ENCODE measurements at regions not wholly inside any gene's neighbourhood (a gene's known extent, or its start where the extent isn't known, plus 50 kb on each side); places are given as distances from the start of the nearest gene placed in this dataset.
A peak's percentile ranks its signal among the peaks of the same experiment; 100 is the strongest.

- DNase-seq = no peak
- Histone ChIP-seq H3K4me1 (ENCODE audit: control insufficient read depth, insufficient read depth, low read length) (no peaks in the 10 kb centered on the region), H3K27me3 (ENCODE audit: control insufficient read depth, insufficient read depth, low read length) (no peaks in the 10 kb centered on the region), H3K9me3 (ENCODE audit: control insufficient read depth, low read depth, low read length) (no peaks in the 10 kb centered on the region), H3K4me3 (ENCODE audit: low read length) (no peak overlapping the region), H3K36me3 (ENCODE audit: control insufficient read depth, insufficient read depth, low read length) (no peaks in the 10 kb centered on the region), H3K27ac (ENCODE audit: low read length) (no peak overlapping the region)
- WGBS (ENCODE audit: insufficient coverage, low lambda C conversion rate) = no CpG with 5 or more reads among the region's 6 CpGs
Observed at GRCh38 chrX:40197071-40197470, 99.3 kb upstream of the BCOR start.

DNA sequence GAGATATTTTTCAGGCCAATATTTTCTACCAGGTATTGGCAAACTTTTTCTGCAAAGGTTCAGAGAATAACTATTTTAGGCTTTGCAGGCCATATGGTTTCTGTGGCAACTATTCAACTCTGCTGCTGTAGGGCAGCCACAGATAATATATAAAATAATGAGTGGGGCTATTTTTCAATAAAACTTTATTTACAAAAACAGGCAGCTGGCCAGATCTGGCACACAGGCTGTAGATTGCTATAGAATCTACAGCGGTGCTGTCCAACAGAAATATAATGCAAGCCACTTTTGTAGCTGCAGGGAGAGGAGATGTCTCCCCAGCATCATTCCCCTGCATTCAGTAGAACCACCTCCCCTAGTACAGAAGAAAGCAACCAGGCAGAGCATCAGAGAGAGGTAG lies 97.6 kb upstream of the BCOR start:
- Histone ChIP-seq H3K4me1 (ENCODE audit: control insufficient read depth, insufficient read depth, low read length) (no peaks in the 10 kb centered on the region), H3K27me3 (ENCODE audit: control insufficient read depth, insufficient read depth, low read length) (no peaks in the 10 kb centered on the region), H3K27ac (ENCODE audit: low read length) (no peak overlapping the region), H3K4me3 (ENCODE audit: low read length) (no peak overlapping the region), H3K36me3 (ENCODE audit: control insufficient read depth, insufficient read depth, low read length) (no peaks in the 10 kb centered on the region), H3K9me3 (ENCODE audit: control insufficient read depth, low read depth, low read length) (no peaks in the 10 kb centered on the region)
- WGBS (ENCODE audit: insufficient coverage, low lambda C conversion rate) = no CpG with 5 or more reads among the region's 1 CpG
- no peak for DNase-seq

DNA sequence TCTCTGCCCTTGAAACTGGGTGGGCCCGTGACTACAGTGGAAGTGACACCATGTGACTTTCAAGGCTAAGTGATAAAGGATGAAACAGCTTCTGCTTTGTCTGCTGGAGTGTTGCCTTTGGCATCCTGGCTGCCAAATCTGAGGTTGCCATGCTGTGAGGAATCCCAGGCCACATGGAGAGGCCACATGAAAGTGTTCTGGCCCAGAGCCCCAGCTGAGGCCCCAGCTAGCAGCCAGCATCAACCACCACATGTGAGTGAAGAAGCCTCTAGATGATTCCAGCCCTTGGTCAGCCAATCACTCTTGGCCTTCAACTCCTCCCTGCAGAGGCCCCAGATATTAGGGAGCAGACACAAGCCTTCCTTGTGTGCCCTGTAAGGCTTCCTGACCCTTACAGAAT lies 94.4 kb upstream of the BCOR start:
- H3K36me3 ChIP-seq (ENCODE audit: control insufficient read depth, insufficient read depth, low read length) = no peaks in the 10 kb centered on the region
- H3K9me3 ChIP-seq (ENCODE audit: control insufficient read depth, low read depth, low read length) = no peaks in the 10 kb centered on the region
- no CpG with 5 or more reads among the region's 1 CpG for WGBS (ENCODE audit: insufficient coverage, low lambda C conversion rate)
- no peak for DNase-seq
- H3K27me3 ChIP-seq (ENCODE audit: control insufficient read depth, insufficient read depth, low read length) = no peaks in the 10 kb centered on the region
- H3K4me3 ChIP-seq (ENCODE audit: low read length) = no peak overlapping the region
- H3K27ac ChIP-seq (ENCODE audit: low read length) = no peak overlapping the region
- no peaks in the 10 kb centered on the region for H3K4me1 ChIP-seq (ENCODE audit: control insufficient read depth, insufficient read depth, low read length)

- Histone ChIP-seq H3K27me3 (ENCODE audit: control insufficient read depth, insufficient read depth, low read length) (no peaks in the 10 kb centered on the region), H3K4me1 (ENCODE audit: control insufficient read depth, insufficient read depth, low read length) (no peaks in the 10 kb centered on the region), H3K27ac (ENCODE audit: low read length) (no peak overlapping the region), H3K36me3 (ENCODE audit: control insufficient read depth, insufficient read depth, low read length) (no peaks in the 10 kb centered on the region), H3K4me3 (ENCODE audit: low read length) (no peak overlapping the region), H3K9me3 (ENCODE audit: control insufficient read depth, low read depth, low read length) (peaks cover 5% of the 10 kb centered on the region)
- no CpG with 5 or more reads among the region's 4 CpGs for WGBS (ENCODE audit: insufficient coverage, low lambda C conversion rate)
- no peak for DNase-seq
Observed at GRCh38 chrX:40189637-40190036, 91.9 kb upstream of the BCOR start.

DNA sequence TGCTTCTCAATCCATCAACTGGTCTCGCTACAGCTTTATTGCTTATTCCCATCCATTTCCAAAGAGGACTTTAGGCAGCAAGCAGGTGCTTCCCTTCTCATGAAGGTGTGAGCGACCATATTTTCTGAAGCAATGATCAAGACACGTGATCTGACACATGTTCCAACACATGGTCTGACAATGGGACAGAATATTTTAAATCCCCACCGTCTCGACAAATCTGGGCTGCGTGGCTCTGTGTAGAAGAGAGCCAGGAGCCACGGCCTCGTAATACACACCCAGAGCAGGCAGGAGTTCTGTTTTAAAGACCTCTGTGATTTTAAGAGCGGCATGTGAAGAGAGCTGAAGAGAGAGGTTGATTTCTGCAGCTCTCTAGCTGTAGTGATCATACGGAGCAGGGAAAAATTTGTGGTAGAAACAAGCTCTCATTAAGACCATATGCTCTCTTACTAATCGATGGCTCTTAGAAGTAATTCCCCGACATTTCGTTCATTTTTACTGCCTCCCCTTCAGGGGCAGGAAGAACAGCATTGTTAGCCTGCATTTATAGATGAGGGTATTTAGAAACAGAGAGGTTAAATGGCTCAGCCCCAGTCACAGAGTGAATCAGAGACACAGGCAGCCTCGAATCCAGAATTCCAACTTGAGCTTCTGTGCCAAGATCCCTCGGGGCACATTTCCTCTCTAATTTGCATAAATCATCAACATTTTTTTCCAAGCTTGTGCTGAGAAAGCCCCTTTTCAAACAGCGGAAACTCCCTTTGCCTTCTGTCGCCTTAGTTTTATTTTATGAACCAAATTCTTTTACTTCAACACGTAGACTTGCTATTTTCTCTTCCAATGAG lies 91.0 kb upstream of the BCOR start:
- Histone ChIP-seq H3K4me3 (ENCODE audit: low read length) (no peak overlapping the region), H3K27ac (ENCODE audit: low read length) (no peak overlapping the region), H3K4me1 (ENCODE audit: control insufficient read depth, insufficient read depth, low read length) (no peaks in the 10 kb centered on the region), H3K27me3 (ENCODE audit: control insufficient read depth, insufficient read depth, low read length) (no peaks in the 10 kb centered on the region), H3K36me3 (ENCODE audit: control insufficient read depth, insufficient read depth, low read length) (no peaks in the 10 kb centered on the region), H3K9me3 (ENCODE audit: control insufficient read depth, low read depth, low read length) (peaks cover 5% of the 10 kb centered on the region)
- WGBS (ENCODE audit: insufficient coverage, low lambda C conversion rate) = no CpG with 5 or more reads among the region's 18 CpGs
- no peak for DNase-seq

- no peak overlapping the region for H3K27ac ChIP-seq (ENCODE audit: low read length)
- no peak for DNase-seq
- H3K4me3 ChIP-seq (ENCODE audit: low read length) = no peak overlapping the region
- no peaks in the 10 kb centered on the region for H3K27me3 ChIP-seq (ENCODE audit: control insufficient read depth, insufficient read depth, low read length)
- H3K9me3 ChIP-seq (ENCODE audit: control insufficient read depth, low read depth, low read length) = peaks cover 5% of the 10 kb centered on the region
- H3K36me3 ChIP-seq (ENCODE audit: control insufficient read depth, insufficient read depth, low read length) = no peaks in the 10 kb centered on the region
- 100% methylated on average over 1 of the region's 4 CpGs for WGBS (ENCODE audit: insufficient coverage, low lambda C conversion rate)
- H3K4me1 ChIP-seq (ENCODE audit: control insufficient read depth, insufficient read depth, low read length) = no peaks in the 10 kb centered on the region
Observed at GRCh38 chrX:40184968-40185367, 87.2 kb upstream of the BCOR start.

DNA sequence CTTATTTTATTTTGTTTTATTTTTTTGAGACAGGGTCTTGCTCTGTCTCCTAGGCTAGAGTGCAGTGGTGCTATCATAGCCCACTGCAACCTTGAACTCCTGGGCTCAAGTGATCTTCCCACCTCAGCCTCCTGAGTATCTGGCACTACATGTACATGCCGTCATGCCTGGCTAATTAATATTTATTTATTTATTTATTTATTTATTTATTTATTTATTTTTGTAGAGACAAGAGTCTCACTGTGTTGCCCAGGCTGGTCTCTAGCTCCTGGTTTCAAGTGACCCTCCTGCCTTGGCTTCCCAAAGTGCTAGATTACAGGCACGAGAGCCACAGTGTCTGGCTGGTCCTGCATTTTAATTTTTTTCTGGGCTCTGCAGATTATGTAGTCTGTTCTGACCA lies 84.9 kb upstream of the BCOR start:
- no peaks in the 10 kb centered on the region for H3K36me3 ChIP-seq (ENCODE audit: control insufficient read depth, insufficient read depth, low read length)
- peaks cover 5% of the 10 kb centered on the region for H3K9me3 ChIP-seq (ENCODE audit: control insufficient read depth, low read depth, low read length)
- H3K4me1 ChIP-seq (ENCODE audit: control insufficient read depth, insufficient read depth, low read length) = peaks cover 3% of the 10 kb centered on the region
- no peak overlapping the region for H3K27ac ChIP-seq (ENCODE audit: low read length)
- H3K27me3 ChIP-seq (ENCODE audit: control insufficient read depth, insufficient read depth, low read length) = no peaks in the 10 kb centered on the region
- no peak for DNase-seq
- H3K4me3 ChIP-seq (ENCODE audit: low read length) = no peak overlapping the region
- no CpG with 5 or more reads among the region's 2 CpGs for WGBS (ENCODE audit: insufficient coverage, low lambda C conversion rate)

- no CpG with 5 or more reads among the region's 7 CpGs for WGBS (ENCODE audit: insufficient coverage, low lambda C conversion rate)
Observed at GRCh38 chrX:40182095-40182494, 84.3 kb upstream of the BCOR start.

DNA sequence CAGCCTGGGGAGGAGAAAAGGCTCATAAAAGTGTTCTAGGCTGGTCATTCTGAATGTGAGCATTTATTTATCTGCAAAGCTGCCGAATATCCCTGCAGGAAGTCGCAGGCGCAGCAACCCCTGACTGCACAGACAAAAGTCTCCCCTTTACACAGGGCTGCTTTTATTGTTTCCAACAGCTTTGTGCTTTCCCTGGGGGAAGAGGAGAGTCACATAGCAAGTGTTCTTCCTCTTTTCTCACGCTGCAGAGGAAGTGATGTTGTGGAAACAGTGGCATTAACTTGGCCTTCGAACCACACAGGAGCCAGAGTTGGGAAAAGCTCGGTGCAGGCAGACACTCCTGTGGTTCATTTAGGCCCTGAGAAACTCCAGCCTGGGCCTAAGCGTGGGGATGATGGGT lies 81.5 kb upstream of the BCOR start:
- Histone ChIP-seq H3K4me1 (ENCODE audit: control insufficient read depth, insufficient read depth, low read length) (peaks cover 14% of the 10 kb centered on the region), H3K27me3 (ENCODE audit: control insufficient read depth, insufficient read depth, low read length) (no peaks in the 10 kb centered on the region), H3K4me3 (ENCODE audit: low read length) (no peak overlapping the region), H3K27ac (ENCODE audit: low read length) (no peak overlapping the region), H3K36me3 (ENCODE audit: control insufficient read depth, insufficient read depth, low read length) (no peaks in the 10 kb centered on the region), H3K9me3 (ENCODE audit: control insufficient read depth, low read depth, low read length) (no peaks in the 10 kb centered on the region)
- peak in 1 of 2 donors; percentile 6 for DNase-seq
- WGBS (ENCODE audit: insufficient coverage, low lambda C conversion rate) = no CpG with 5 or more reads among the region's 7 CpGs

More at GRCh38 chrX:40182095-40182494, 84.3 kb upstream of the BCOR start:
- Histone ChIP-seq H3K4me1 (ENCODE audit: control insufficient read depth, insufficient read depth, low read length) (peaks cover 6% of the 10 kb centered on the region), H3K27ac (ENCODE audit: low read length) (no peak overlapping the region), H3K36me3 (ENCODE audit: control insufficient read depth, insufficient read depth, low read length) (no peaks in the 10 kb centered on the region), H3K4me3 (ENCODE audit: low read length) (no peak overlapping the region), H3K27me3 (ENCODE audit: control insufficient read depth, insufficient read depth, low read length) (no peaks in the 10 kb centered on the region), H3K9me3 (ENCODE audit: control insufficient read depth, low read depth, low read length) (peaks cover 5% of the 10 kb centered on the region)
- no peak for DNase-seq

GRCh38 chrX:40177942-40178715 lies 80.4 kb upstream of the BCOR start:
- no CpG with 5 or more reads among the region's 14 CpGs for WGBS (ENCODE audit: insufficient coverage, low lambda C conversion rate)
- H3K4me3 ChIP-seq (ENCODE audit: low read length) = no peak overlapping the region
- H3K9me3 ChIP-seq (ENCODE audit: control insufficient read depth, low read depth, low read length) = no peaks in the 10 kb centered on the region
- H3K27me3 ChIP-seq (ENCODE audit: control insufficient read depth, insufficient read depth, low read length) = no peaks in the 10 kb centered on the region
- peak in 1 of 2 donors; percentile 4 for DNase-seq
- no peaks in the 10 kb centered on the region for H3K36me3 ChIP-seq (ENCODE audit: control insufficient read depth, insufficient read depth, low read length)
- peaks cover 25% of the 10 kb centered on the region for H3K4me1 ChIP-seq (ENCODE audit: control insufficient read depth, insufficient read depth, low read length)
- H3K27ac ChIP-seq (ENCODE audit: low read length) = no peak overlapping the region

All from large intestine (tissue), 3 donors.